PC-3 (cell line): ENCODE measurements at regions not wholly inside any gene's neighbourhood (a gene's known extent, or its start where the extent isn't known, plus 50 kb on each side); places are given as distances from the start of the nearest gene placed in this dataset.

Experiments used
- ATAC-seq: fragments of 200-7000 bp; cut with Tn5 transposase; 2 replicates; pipeline ENCODE4 v1.9.1; 2020; ENCODE audit warnings: mild to moderate bottlenecking, moderate library complexity
- BruUV-seq: library from RNA; stranded (reverse); fragments of 400-500 nt; replicated peaks from 2 replicates; lab custom pipeline; 2021; lab: Mats Ljungman, UMichigan
- CTCF ChIA-PET: fragments of 300-600 bp; sonication (Branson Sonifier 250); formaldehyde crosslinking; loops from one replicate; lab custom pipeline; 2022; ENCODE audit warnings: antibody characterized with exemption; lab: Charles Lee
- POLR2A ChIA-PET: fragments of 300-600 bp; sonication (Branson Sonifier 250); formaldehyde crosslinking; loops from one replicate; lab custom pipeline; 2022; ENCODE audit warnings: antibody characterized with exemption; ENCODE audit not compliant: unreplicated experiment; lab: Charles Lee
- DNase-seq: peaks from one replicate; pipeline ENCODE4 v3.0.0-alpha.2; 2015
- H2AFZ ChIP-seq: fragments of 300-600 bp; sonication (generic); 2 replicates; pipeline ENCODE4 v1.6.0; 2016; ENCODE audit warnings: antibody characterized with exemption, low read length
- H3F3A ChIP-seq: fragments of 300-600 bp; sonication (generic); one replicate; pipeline ENCODE4 v1.6.0; 2017; ENCODE audit warnings: antibody characterized with exemption, low read length, control low read depth, mild to moderate bottlenecking; ENCODE audit not compliant: unreplicated experiment
- H3K27ac ChIP-seq: fragments of 300-600 bp; sonication (generic); 2 replicates; pipeline ENCODE4 v1.5.1; 2016; ENCODE audit warnings: mild to moderate bottlenecking, low read length
- H3K27me3 ChIP-seq: fragments of 300-600 bp; sonication (generic); 2 replicates; pipeline ENCODE4 v1.6.1; 2016; ENCODE audit warnings: low read length, mixed read lengths
- H3K36me3 ChIP-seq: fragments of 300-600 bp; sonication (generic); 2 replicates; pipeline ENCODE4 v1.6.1; 2016; ENCODE audit warnings: low read depth, mixed run types, low read length, mixed read lengths
- H3K4me1 ChIP-seq: fragments of 300-600 bp; sonication (generic); 2 replicates; pipeline ENCODE4 v1.5.1; 2016; ENCODE audit warnings: low read length; ENCODE audit not compliant: insufficient read depth
- H3K4me2 ChIP-seq: fragments of 300-600 bp; sonication (generic); 2 replicates; pipeline ENCODE4 v1.6.0; 2016; ENCODE audit warnings: low read length
- H3K4me3 ChIP-seq: fragments of 300-600 bp; sonication (generic); 2 replicates; pipeline ENCODE4 v1.5.1; 2016; ENCODE audit warnings: mild to moderate bottlenecking, low read length, mixed read lengths
- H3K79me2 ChIP-seq: fragments of 300-600 bp; sonication (generic); 2 replicates; pipeline ENCODE4 v1.6.1; 2017; ENCODE audit warnings: low read length, mixed read lengths
- H3K9ac ChIP-seq: fragments of 300-600 bp; sonication (generic); 2 replicates; pipeline ENCODE4 v1.6.0; 2016; ENCODE audit warnings: mild to moderate bottlenecking, low read length
- H3K9me2 ChIP-seq: fragments of 300-600 bp; sonication (generic); replicated peaks from 2 replicates; pipeline ENCODE4 v1.6.1; 2016; ENCODE audit warnings: mixed run types, low read length, mixed read lengths
- H3K9me3 ChIP-seq: fragments of 300-600 bp; sonication (generic); 2 replicates; pipeline ENCODE4 v1.6.1; 2016; ENCODE audit warnings: low read length, mixed read lengths
- H4K20me1 ChIP-seq: fragments of 300-600 bp; sonication (generic); 2 replicates; pipeline ENCODE4 v1.6.1; 2016; ENCODE audit warnings: low read length, mixed read lengths
- EZH2 ChIP-seq: fragments of 300-600 bp; sonication (generic); IDR thresholded peaks from one replicate; pipeline ENCODE4 v1.6.1; 2017; ENCODE audit warnings: antibody characterized with exemption, mild to moderate bottlenecking, low read length; ENCODE audit not compliant: unreplicated experiment
- EZH2phosphoT487 ChIP-seq: fragments of 300-600 bp; sonication (generic); IDR thresholded peaks from 2 replicates; pipeline ENCODE4 v1.6.1; 2018; ENCODE audit warnings: mild to moderate bottlenecking, antibody characterized with exemption, low read length, borderline replicate concordance
- intact Hi-C: fragments of 100-400 bp; cut with micrococcal nuclease; formaldehyde crosslinking; loops from 2 replicates; pipeline ENCODE4 v1.9.0; 2023
- TF ChIP-seq, protein P1 (sequence below): fragments of 300-600 bp; sonication (generic); conservative IDR thresholded peaks from 2 replicates; pipeline ENCODE4 v1.5.1; 2017; ENCODE audit warnings: antibody characterized with exemption, low read depth, mild to moderate bottlenecking, low read length

DNA sequence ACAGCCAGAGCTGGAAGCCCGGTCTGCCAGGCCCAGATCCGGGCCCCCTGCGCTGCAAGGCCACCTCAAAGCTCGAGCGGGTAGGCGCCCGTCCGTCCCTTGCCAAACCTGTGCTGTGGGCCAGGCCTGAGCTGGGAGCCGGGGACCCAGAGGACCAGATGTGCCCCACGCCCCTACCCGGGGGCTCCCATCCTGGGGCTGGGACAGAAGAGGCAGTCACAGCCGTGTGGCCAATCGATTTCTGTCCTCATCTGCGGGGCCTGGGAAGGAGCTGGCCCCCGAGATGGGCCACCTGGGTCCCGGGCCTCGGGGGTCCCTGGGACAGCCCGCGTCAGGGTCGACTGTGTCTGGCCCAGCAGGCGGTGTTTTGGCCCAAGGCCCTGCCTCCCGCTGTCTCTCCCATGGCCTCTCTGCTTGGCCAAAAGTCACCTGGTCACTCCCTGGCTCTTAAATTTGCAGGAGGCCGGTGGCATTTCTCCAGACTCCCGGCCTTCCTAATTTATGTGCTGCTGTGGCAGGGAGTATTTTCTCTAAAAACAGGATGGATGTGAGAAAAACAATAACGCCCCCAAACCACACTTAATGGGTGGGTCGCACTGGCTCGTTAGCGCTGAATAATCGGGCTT is 63.8 kb downstream of the UNCX start:
- peaks cover 5% of the 10 kb centered on the region; the same call in 1 of the 2 replicates for H3K4me1 ChIP-seq
- DNase-seq (no peak), ATAC-seq (no peak)
- TF ChIP-seq EZH2phosphoT487 (no peak), EZH2 (no peak)
- TF ChIP-seq, protein P1, sequence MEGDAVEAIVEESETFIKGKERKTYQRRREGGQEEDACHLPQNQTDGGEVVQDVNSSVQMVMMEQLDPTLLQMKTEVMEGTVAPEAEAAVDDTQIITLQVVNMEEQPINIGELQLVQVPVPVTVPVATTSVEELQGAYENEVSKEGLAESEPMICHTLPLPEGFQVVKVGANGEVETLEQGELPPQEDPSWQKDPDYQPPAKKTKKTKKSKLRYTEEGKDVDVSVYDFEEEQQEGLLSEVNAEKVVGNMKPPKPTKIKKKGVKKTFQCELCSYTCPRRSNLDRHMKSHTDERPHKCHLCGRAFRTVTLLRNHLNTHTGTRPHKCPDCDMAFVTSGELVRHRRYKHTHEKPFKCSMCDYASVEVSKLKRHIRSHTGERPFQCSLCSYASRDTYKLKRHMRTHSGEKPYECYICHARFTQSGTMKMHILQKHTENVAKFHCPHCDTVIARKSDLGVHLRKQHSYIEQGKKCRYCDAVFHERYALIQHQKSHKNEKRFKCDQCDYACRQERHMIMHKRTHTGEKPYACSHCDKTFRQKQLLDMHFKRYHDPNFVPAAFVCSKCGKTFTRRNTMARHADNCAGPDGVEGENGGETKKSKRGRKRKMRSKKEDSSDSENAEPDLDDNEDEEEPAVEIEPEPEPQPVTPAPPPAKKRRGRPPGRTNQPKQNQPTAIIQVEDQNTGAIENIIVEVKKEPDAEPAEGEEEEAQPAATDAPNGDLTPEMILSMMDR = no peak
- ChIA-PET POLR2A (no interaction called here), CTCF (no interaction called here)
- H3K9me3 ChIP-seq = no peaks in the 10 kb centered on the region
- H2AFZ ChIP-seq = no peak overlapping the region
- intact Hi-C loops = no loop called here
- H4K20me1 ChIP-seq = no peaks in the 10 kb centered on the region
- no peaks in the 10 kb centered on the region for H3K79me2 ChIP-seq
- no peaks in the 10 kb centered on the region for H3K9me2 ChIP-seq
- H3K36me3 ChIP-seq = no peaks in the 10 kb centered on the region
- no peak overlapping the region for H3K4me3 ChIP-seq
- H3K9ac ChIP-seq = no peak overlapping the region
- H3F3A ChIP-seq = no peaks in the 10 kb centered on the region
- H3K27me3 ChIP-seq = peaks cover 70% of the 10 kb centered on the region
- no peak overlapping the region for H3K4me2 ChIP-seq
- no TSS peak for BruUV-seq
- H3K27ac ChIP-seq = no peak overlapping the region

DNA sequence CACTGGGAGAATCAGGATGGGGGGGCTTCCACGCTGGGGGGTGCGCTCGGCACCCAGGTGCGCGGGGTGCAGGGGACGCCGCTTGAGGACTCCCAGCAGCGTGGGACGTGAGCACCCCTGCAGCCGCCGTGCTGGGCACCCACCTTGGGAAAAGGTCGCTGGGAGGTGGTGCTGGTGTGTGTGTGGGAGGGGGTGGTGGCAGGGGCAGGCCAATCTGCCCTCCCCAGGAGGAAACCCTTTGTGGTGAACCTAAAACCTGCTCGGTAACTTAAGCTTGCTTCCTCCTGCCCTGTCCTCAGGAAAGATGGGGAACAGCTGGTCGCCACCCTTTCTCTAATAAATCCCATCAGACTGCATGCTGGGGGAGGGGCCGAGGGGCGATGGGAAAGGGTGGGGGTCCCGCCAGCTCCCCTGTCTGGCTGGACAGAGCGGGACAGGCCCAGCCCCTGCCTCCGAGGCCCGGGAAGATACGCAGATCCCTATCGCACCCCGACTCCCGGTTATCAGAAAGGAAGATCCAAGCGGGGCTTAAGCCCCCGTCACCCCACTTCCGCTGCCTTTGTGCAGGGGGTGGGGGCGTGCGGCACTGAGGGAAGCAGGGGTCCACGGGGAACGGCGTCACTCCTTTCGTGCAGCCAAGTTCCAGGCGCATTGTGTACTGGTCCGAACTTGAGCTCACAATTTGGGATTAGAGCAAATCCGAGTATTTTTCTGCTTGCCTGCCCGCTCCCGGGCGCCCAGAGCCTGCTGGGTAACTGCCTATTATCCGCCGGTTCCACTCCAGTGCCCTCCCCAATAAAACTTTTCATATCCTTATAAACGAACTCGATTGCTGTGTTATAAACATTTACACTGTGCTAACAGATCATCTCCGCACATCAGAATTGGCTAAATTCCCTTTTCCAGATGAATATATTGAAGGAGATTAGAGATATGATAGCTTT is 64.6 kb downstream of the UNCX start:
- Histone ChIP-seq H3K9me2 (no peaks in the 10 kb centered on the region), H3F3A (no peaks in the 10 kb centered on the region), H3K79me2 (no peaks in the 10 kb centered on the region), H3K9me3 (no peaks in the 10 kb centered on the region), H3K4me3 (peak overlapping the region; percentile 26; the same call in 1 of the 2 replicates), H4K20me1 (no peaks in the 10 kb centered on the region), H3K4me1 (peaks cover 5% of the 10 kb centered on the region; the same call in 1 of the 2 replicates), H3K27me3 (peaks cover 62% of the 10 kb centered on the region), H3K4me2 (peak overlapping the region; percentile 38; the same call in 1 of the 2 replicates), H3K9ac (no peak overlapping the region), H3K27ac (no peak overlapping the region), H3K36me3 (no peaks in the 10 kb centered on the region), H2AFZ (no peak overlapping the region)
- TF ChIP-seq EZH2phosphoT487 = peak; percentile 38; the same call in 1 of the 2 replicates
- TF ChIP-seq EZH2 = peak; percentile 34
- TF ChIP-seq, protein P1 = no peak
- intact Hi-C loops = no loop called here
- ATAC-seq (peak; percentile 28), DNase-seq (no peak)
- ChIA-PET POLR2A (interaction anchor here (0.7 kb wide), 1 partner anchor 76 kb away, joined by 3 read pairs; no protein-coding TSS in a partner anchor), CTCF (no interaction called here)
- no TSS peak for BruUV-seq
